ENCODE measurements at regions not wholly inside any gene's neighbourhood (a gene's known extent, or its start where the extent isn't known, plus 50 kb on each side); places are given as distances from the start of the nearest gene placed in this dataset.

DNA sequence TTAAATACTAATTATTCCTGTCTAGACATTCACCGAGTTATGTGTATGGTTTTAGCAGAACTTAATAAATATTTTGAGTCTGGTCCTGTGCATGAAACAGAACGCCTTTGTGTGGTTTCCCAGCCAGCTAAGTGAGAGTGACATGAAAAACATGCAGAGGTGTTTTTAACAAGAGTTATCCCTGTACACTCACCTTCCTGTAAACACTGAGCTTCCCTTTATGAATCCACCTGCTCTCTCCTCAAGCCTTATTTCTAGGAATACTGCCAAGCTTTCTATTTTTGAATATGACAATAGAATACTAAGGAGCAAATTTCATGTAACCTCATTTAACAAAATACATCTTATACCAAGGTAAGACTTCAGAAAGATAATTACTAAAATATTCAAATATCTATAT is 270.3 kb upstream of the CTSO start:
- DNase-seq (ENCODE audit: low read depth) = no peak
- in situ Hi-C loops (cut with HindIII; ENCODE audit: low sequenced_read_pairs) = no loop called here
- no peak overlapping the region for H3K4me3 ChIP-seq (ENCODE audit: low read depth, low read length)
- TF ChIP-seq, protein P1, sequence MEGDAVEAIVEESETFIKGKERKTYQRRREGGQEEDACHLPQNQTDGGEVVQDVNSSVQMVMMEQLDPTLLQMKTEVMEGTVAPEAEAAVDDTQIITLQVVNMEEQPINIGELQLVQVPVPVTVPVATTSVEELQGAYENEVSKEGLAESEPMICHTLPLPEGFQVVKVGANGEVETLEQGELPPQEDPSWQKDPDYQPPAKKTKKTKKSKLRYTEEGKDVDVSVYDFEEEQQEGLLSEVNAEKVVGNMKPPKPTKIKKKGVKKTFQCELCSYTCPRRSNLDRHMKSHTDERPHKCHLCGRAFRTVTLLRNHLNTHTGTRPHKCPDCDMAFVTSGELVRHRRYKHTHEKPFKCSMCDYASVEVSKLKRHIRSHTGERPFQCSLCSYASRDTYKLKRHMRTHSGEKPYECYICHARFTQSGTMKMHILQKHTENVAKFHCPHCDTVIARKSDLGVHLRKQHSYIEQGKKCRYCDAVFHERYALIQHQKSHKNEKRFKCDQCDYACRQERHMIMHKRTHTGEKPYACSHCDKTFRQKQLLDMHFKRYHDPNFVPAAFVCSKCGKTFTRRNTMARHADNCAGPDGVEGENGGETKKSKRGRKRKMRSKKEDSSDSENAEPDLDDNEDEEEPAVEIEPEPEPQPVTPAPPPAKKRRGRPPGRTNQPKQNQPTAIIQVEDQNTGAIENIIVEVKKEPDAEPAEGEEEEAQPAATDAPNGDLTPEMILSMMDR (IDR thresholded peaks at IDR 0.05; ENCODE audit: low read depth, low read length, missing control alignments) = no peak

DNA sequence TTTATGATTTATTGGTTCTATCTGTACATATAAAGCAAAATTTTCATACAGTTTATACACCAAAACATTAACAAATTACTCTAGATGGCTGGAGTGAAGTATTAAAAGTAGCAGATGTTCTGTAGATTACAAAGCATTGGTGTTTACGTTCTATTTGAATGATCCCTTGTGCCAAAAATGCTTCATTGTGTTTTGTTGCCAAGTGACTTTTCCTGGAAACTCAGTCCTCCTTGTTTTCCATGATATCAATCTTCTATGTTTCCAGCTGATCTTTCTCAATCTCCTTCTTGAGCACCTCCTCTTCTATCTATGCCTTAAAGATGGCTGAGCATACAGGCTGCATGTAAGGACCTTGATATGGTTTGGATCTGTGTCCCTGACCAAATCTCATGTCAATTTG is 263.6 kb upstream of the CTSO start:
- no peak for DNase-seq (ENCODE audit: low read depth)
- no peak overlapping the region for H3K4me3 ChIP-seq (ENCODE audit: low read depth, low read length)
- in situ Hi-C loops (cut with HindIII; ENCODE audit: low sequenced_read_pairs) = no loop called here
- TF ChIP-seq, protein P1 (IDR thresholded peaks at IDR 0.05; ENCODE audit: low read depth, low read length, missing control alignments) = no peak

DNA sequence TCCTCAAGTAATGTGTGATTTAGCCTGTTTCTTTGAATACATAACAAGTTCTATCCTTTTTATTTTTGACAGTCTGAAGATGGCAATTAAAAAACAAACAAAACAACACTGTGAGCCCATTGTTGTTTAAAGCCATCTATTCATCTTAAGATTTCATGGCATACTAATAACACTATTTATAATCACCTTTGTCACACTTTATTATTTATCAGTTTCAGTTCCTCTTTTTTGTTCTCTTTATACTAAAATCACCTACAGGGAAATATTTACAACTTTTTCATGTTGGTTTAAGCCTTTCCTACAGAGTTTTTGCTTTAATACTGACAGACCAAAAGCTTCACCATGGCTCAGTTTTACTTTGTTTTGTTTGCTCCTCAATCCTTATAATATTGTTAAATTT is 247.4 kb upstream of the CTSO start:
- DNase-seq (ENCODE audit: low read depth) = no peak
- in situ Hi-C loops (cut with HindIII; ENCODE audit: low sequenced_read_pairs) = no loop called here
- no peak overlapping the region for H3K4me3 ChIP-seq (ENCODE audit: low read depth, low read length)
- TF ChIP-seq, protein P1 (IDR thresholded peaks at IDR 0.05; ENCODE audit: low read depth, low read length, missing control alignments) = no peak

DNA sequence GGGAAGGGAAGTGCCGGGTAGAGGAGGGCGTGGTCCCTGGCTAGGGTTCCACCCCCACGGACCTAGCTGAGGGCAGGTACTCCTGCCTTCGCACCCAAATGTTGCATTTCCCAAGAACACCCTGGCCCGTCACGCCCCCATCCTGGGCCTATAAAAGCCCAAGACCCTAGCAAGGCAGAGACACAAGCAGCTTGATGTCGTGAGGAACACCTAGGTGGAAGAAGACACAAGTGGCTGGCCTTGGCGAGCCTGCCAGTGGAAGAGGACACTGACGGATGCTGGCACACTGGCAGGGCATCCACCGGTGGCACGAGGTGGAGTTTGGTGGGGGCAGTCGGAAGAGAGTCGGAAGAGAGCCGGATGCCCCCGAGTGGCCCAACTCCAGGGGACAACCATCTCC is 244.8 kb upstream of the CTSO start:
- DNase-seq (ENCODE audit: low read depth) = no peak
- in situ Hi-C loops (cut with HindIII; ENCODE audit: low sequenced_read_pairs) = no loop called here
- H3K4me3 ChIP-seq (ENCODE audit: low read depth, low read length) = no peak overlapping the region
- TF ChIP-seq, protein P1 (IDR thresholded peaks at IDR 0.05; ENCODE audit: low read depth, low read length, missing control alignments) = no peak

DNA sequence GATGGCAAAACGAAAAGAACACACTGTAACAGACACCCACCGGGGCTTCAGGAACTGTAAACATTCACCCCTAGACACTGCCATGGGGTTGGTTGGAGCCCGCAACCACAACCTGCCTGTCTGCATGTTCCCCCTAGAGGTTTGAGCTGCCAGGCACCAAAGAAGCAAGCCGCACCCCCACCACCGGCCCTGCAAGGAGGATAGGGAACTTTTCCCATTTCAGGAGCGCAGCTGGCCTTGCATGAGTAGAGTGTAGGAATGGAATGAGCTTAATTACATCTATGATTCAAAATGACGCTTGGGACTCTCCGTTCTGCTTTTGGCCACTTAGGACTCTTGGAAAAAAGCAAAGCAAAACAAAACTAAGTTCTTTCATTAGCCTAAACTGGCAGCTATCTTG is 243.6 kb upstream of the CTSO start:
- no peak for DNase-seq (ENCODE audit: low read depth)
- in situ Hi-C loops (cut with HindIII; ENCODE audit: low sequenced_read_pairs) = no loop called here
- TF ChIP-seq, protein P1 (IDR thresholded peaks at IDR 0.05; ENCODE audit: low read depth, low read length, missing control alignments) = no peak

DNA sequence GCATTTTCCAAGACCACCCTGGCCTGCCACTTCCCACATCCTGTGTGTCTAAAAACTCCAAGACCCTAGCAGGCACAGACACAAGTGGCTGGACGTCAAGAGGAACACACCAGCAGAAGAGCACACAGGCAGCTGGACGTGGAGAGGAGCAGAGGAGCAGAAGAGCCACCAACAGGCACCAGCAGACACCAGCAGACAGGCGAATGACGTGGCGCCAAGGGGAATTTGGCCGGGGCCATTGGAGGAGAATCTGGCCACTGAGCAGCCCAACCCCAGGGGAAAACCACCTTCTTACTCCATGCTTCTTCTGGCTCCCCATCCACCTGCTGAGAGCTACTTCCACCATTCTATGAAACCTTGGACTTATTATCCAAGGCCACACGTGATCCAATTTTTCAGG is 243.1 kb upstream of the CTSO start:
- in situ Hi-C loops (cut with HindIII; ENCODE audit: low sequenced_read_pairs) = no loop called here
- TF ChIP-seq, protein P1 (IDR thresholded peaks at IDR 0.05; ENCODE audit: low read depth, low read length, missing control alignments) = no peak

More for the DNA sequence above, 243.6 kb upstream of the CTSO start:
- no peak overlapping the region for H3K4me3 ChIP-seq (ENCODE audit: low read depth, low read length)

DNA sequence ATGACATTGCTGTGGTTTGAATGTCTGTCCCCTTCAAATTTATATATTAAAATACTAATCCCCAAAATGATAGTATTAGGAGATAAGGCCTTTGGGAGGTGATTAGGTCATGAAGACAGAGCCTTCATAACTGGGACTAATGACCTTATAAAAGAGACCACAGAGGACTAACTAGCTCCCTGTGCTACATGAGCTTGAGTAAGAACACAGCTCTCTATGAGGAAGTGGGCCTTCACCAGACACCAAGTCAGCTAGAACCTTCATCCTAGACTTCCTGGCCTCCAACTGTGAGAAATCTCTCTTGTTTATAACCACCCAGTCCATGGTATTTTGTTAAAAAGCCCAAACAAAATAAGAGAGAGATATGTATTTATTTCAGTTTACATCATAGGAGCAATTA is 242.2 kb upstream of the CTSO start:
- TF ChIP-seq, protein P1 (IDR thresholded peaks at IDR 0.05; ENCODE audit: low read depth, low read length, missing control alignments) = no peak
- DNase-seq (ENCODE audit: low read depth) = no peak
- in situ Hi-C loops (cut with HindIII; ENCODE audit: low sequenced_read_pairs) = no loop called here
- no peak overlapping the region for H3K4me3 ChIP-seq (ENCODE audit: low read depth, low read length)

More for the DNA sequence above, 243.1 kb upstream of the CTSO start:
- no peak overlapping the region for H3K4me3 ChIP-seq (ENCODE audit: low read depth, low read length)
- no peak for DNase-seq (ENCODE audit: low read depth)

Data from astrocyte of the cerebellum (primary cell).